Neuronal stem cell (in vitro differentiated cells): ENCODE measurements at regions not wholly inside any gene's neighbourhood (a gene's known extent, or its start where the extent isn't known, plus 50 kb on each side); places are given as distances from the start of the nearest gene placed in this dataset.

ENCODE experiments used
- DNase-seq: peaks from one replicate; pipeline ENCODE4 v3.0.0-alpha.2; 2013; ENCODE audit warnings: low spot score
- H2AFZ ChIP-seq: one replicate; pipeline ENCODE4 v1.6.1; 2013; ENCODE audit warnings: mild to moderate bottlenecking, low read length, inconsistent platforms
- H2AK5ac ChIP-seq: 2 replicates; pipeline ENCODE4 v1.6.1; 2013; ENCODE audit warnings: low read depth, mild to moderate bottlenecking, inconsistent platforms, low read length, moderate library complexity, mixed read lengths
- H2BK120ac ChIP-seq: 2 replicates; pipeline ENCODE4 v1.6.1; 2013; ENCODE audit warnings: low read depth, mild to moderate bottlenecking, inconsistent platforms, low read length, moderate library complexity, mixed read lengths
- H2BK12ac ChIP-seq: one replicate; pipeline ENCODE4 v1.6.1; 2013; ENCODE audit warnings: low read length, inconsistent platforms
- H2BK15ac ChIP-seq: 2 replicates; pipeline ENCODE4 v1.6.1; 2013; ENCODE audit warnings: mild to moderate bottlenecking, low read length, inconsistent platforms, mixed read lengths
- H2BK5ac ChIP-seq: one replicate; pipeline ENCODE4 v1.6.1; 2013; ENCODE audit warnings: inconsistent platforms, mild to moderate bottlenecking, low read length, moderate library complexity
- H3K14ac ChIP-seq: one replicate; pipeline ENCODE4 v1.6.1; 2013; ENCODE audit warnings: low read length, inconsistent platforms
- H3K18ac ChIP-seq: 2 replicates; pipeline ENCODE4 v1.6.1; 2013; ENCODE audit warnings: low read length, inconsistent platforms
- H3K23ac ChIP-seq: 2 replicates; pipeline ENCODE4 v1.6.1; 2013; ENCODE audit warnings: low read depth, mild to moderate bottlenecking, mixed read lengths, low read length, inconsistent platforms; ENCODE audit not compliant: poor library complexity
- H3K27ac ChIP-seq: replicated peaks from 3 replicates; pipeline ENCODE4 v1.5.1; 2013; ENCODE audit warnings: low read length, inconsistent platforms
- H3K27me3 ChIP-seq, 3 experiments: 2 replicates each; pipeline ENCODE4 v1.6.1; 2013; ENCODE audit warnings: low read length in 3 of 3, mild to moderate bottlenecking in 2 of 3, inconsistent platforms in 1 of 3, low read depth in 1 of 3, mixed read lengths in 1 of 3, moderate library complexity in 1 of 3; ENCODE audit not compliant: control insufficient read depth in 3 of 3, insufficient read depth in 3 of 3
- H3K36me3 ChIP-seq, 2 donors: replicated peaks in 1 of 2; 2 replicates each; pipeline ENCODE4 v1.6.1; 2013; ENCODE audit warnings: low read length in 2 of 2; ENCODE audit not compliant: control insufficient read depth in 2 of 2, insufficient read depth in 2 of 2
- H3K4ac ChIP-seq: 2 replicates; pipeline ENCODE4 v1.6.1; 2013; ENCODE audit warnings: inconsistent platforms, mild to moderate bottlenecking, low read length, moderate library complexity
- H3K4me1 ChIP-seq, 2 donors: 1 replicate in 1 of 2; 2 replicates in 1 of 2; pipeline ENCODE4 v1.6.1; 2013; ENCODE audit warnings: low read length in 2 of 2, low read depth in 1 of 2; ENCODE audit not compliant: control insufficient read depth in 2 of 2, insufficient read depth in 1 of 2
- H3K4me2 ChIP-seq: one replicate; pipeline ENCODE4 v1.6.1; 2013; ENCODE audit warnings: mild to moderate bottlenecking, low read length, inconsistent platforms; ENCODE audit not compliant: insufficient read depth, poor library complexity, severe bottlenecking
- H3K4me3 ChIP-seq, 2 donors: 2 replicates each; pipeline ENCODE4 v1.5.1; 2013; ENCODE audit warnings: low read length in 2 of 2, mild to moderate bottlenecking in 2 of 2, inconsistent platforms in 1 of 2, moderate library complexity in 1 of 2
- H3K79me1 ChIP-seq: one replicate; pipeline ENCODE4 v1.6.1; 2013; ENCODE audit warnings: low read depth, mild to moderate bottlenecking, inconsistent platforms, low read length, moderate library complexity
- H3K9ac ChIP-seq: one replicate; pipeline ENCODE4 v1.6.1; 2013; ENCODE audit warnings: mild to moderate bottlenecking, low read depth, low read length, inconsistent platforms; ENCODE audit not compliant: poor library complexity
- H3K9me3 ChIP-seq, 2 donors: replicated peaks in 1 of 2; 2 replicates each; pipeline versions ENCODE3 to v1.6.1; 2013; ENCODE audit warnings: low read length in 2 of 2, mild to moderate bottlenecking in 2 of 2, inconsistent platforms in 1 of 2, low read depth in 1 of 2, mixed read lengths in 1 of 2, moderate library complexity in 1 of 2; ENCODE audit not compliant: control insufficient read depth in 2 of 2, insufficient read depth in 1 of 2
- H4K8ac ChIP-seq: one replicate; pipeline ENCODE4 v1.6.1; 2013; ENCODE audit warnings: low read depth, mild to moderate bottlenecking, inconsistent platforms, low read length, moderate library complexity
- H4K91ac ChIP-seq: one replicate; pipeline ENCODE4 v1.6.1; 2013; ENCODE audit warnings: low read length, low read depth, mild to moderate bottlenecking, inconsistent platforms; ENCODE audit not compliant: poor library complexity
- WGBS, 2 donors: extraction: QIAGEN DNeasy Blood & Tissue Kit; methylation state at CpG; one replicate each; pipeline ENCODE4 v1.1.7; 2013; ENCODE audit warnings: missing lambda C conversion rate in 2 of 2, mixed read lengths in 1 of 2; ENCODE audit not compliant: insufficient read length in 2 of 2, insufficient replicate concordance in 1 of 2; ENCODE audit errors: extremely low coverage in 2 of 2; 5-methylcytosine and 5-hydroxymethylcytosine counted together

- no peak overlapping the region for H2AFZ ChIP-seq
- no peak overlapping the region for H3K27ac ChIP-seq
- H3K14ac ChIP-seq = no peak overlapping the region
- peaks cover 0 to 11% of the 10 kb centered on the region in 2 donors for H3K4me1 ChIP-seq
- H4K91ac ChIP-seq = no peak overlapping the region
- H3K9ac ChIP-seq = no peak overlapping the region
- no peak overlapping the region for H3K4ac ChIP-seq
- no peak overlapping the region for H2BK5ac ChIP-seq
- no peak overlapping the region for H3K4me2 ChIP-seq
- WGBS, 2 donors = no CpG with 5 or more reads among the region's 1 CpG
- no peaks in the 10 kb centered on the region for H3K9me3 ChIP-seq
- H2BK120ac ChIP-seq = no peak overlapping the region
- no peak overlapping the region for H2AK5ac ChIP-seq
- H4K8ac ChIP-seq = no peak overlapping the region
- H3K27me3 ChIP-seq = no peaks in the 10 kb centered on the region
- H3K36me3 ChIP-seq = no peaks in the 10 kb centered on the region
- no peaks in the 10 kb centered on the region for H3K79me1 ChIP-seq
- no peak overlapping the region for H2BK15ac ChIP-seq
- no peak overlapping the region for H2BK12ac ChIP-seq
- no peak for DNase-seq
- H3K23ac ChIP-seq = no peak overlapping the region
- H3K18ac ChIP-seq = no peak overlapping the region
- no peak overlapping the region for H3K4me3 ChIP-seq
Measured at GRCh38 chr4:19819737-19820136, 432.0 kb upstream of the SLIT2 start.

GRCh38 chr4:19809989-19810388 is 441.7 kb upstream of the SLIT2 start:
- DNase-seq = no peak
- WGBS, 2 donors = no CpG with 5 or more reads among the region's 1 CpG
- H3K27ac ChIP-seq = no peak overlapping the region

GRCh38 chr4:19807505-19807904 is 444.2 kb upstream of the SLIT2 start:
- no peak overlapping the region for H3K23ac ChIP-seq
- H3K27ac ChIP-seq = no peak overlapping the region

More at GRCh38 chr4:19809989-19810388, 441.7 kb upstream of the SLIT2 start:
- Histone ChIP-seq H2BK15ac (no peak overlapping the region), H3K79me1 (no peaks in the 10 kb centered on the region), H3K27me3 (no peaks in the 10 kb centered on the region), H3K9ac (no peak overlapping the region), H3K14ac (no peak overlapping the region), H3K23ac (no peak overlapping the region), H2BK120ac (no peak overlapping the region), H3K4ac (no peak overlapping the region), H3K4me2 (no peak overlapping the region), H2AFZ (no peak overlapping the region), H4K91ac (no peak overlapping the region), H3K4me1 (peaks cover 0 to 16% of the 10 kb centered on the region in 2 donors), H3K9me3 (no peaks in the 10 kb centered on the region), H3K4me3 (no peak overlapping the region), H2AK5ac (no peak overlapping the region), H2BK5ac (no peak overlapping the region), H3K18ac (no peak overlapping the region), H4K8ac (no peak overlapping the region), H3K36me3 (no peaks in the 10 kb centered on the region), H2BK12ac (no peak overlapping the region)

DNA sequence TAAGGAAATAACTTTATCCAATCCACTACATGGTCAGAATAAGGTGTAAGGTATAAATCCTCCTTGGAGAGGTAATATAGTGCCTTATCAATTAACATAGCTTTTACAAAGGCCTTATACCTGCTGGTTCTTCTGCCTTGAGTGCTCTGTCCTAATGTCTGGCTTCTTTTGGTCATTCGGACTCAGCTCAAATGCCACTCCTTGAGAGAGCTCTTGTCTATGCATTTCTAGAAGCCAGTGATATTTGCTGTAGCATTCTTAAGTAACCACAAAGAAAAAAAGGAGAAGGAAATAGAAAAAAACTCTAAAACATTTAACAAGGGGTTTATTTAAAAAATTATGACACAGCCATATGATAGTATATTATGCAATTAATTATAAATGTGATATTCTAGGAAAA is 444.8 kb upstream of the SLIT2 start:
- no peak overlapping the region for H3K23ac ChIP-seq
- H3K27me3 ChIP-seq = no peaks in the 10 kb centered on the region
- H2BK120ac ChIP-seq = no peak overlapping the region
- no peak overlapping the region for H2AFZ ChIP-seq
- H3K36me3 ChIP-seq = no peaks in the 10 kb centered on the region
- no peak overlapping the region for H3K18ac ChIP-seq
- no peak overlapping the region for H4K8ac ChIP-seq
- H3K27ac ChIP-seq = no peak overlapping the region
- H3K9ac ChIP-seq = no peak overlapping the region
- no peak overlapping the region for H3K4ac ChIP-seq
- H3K79me1 ChIP-seq = no peaks in the 10 kb centered on the region
- H2BK5ac ChIP-seq = no peak overlapping the region
- H3K9me3 ChIP-seq = no peaks in the 10 kb centered on the region
- H3K4me3 ChIP-seq = no peak overlapping the region
- H2AK5ac ChIP-seq = no peak overlapping the region
- H3K4me1 ChIP-seq = peaks cover 0 to 18% of the 10 kb centered on the region in 2 donors
- no CpG with 5 or more reads among the region's 1 CpG for WGBS, 2 donors
- no peak for DNase-seq
- no peak overlapping the region for H4K91ac ChIP-seq
- H2BK12ac ChIP-seq = no peak overlapping the region
- H3K14ac ChIP-seq = no peak overlapping the region
- H3K4me2 ChIP-seq = no peak overlapping the region
- H2BK15ac ChIP-seq = no peak overlapping the region

More at GRCh38 chr4:19807505-19807904, 444.2 kb upstream of the SLIT2 start:
- Histone ChIP-seq H3K4me2 (no peak overlapping the region), H3K9ac (no peak overlapping the region), H3K14ac (no peak overlapping the region), H4K8ac (no peak overlapping the region), H2BK15ac (no peak overlapping the region), H3K4me1 (peaks cover 0 to 18% of the 10 kb centered on the region in 2 donors), H2BK120ac (no peak overlapping the region), H3K4ac (no peak overlapping the region), H3K27me3 (no peaks in the 10 kb centered on the region), H2AK5ac (no peak overlapping the region), H4K91ac (no peak overlapping the region), H2AFZ (no peak overlapping the region), H3K36me3 (no peaks in the 10 kb centered on the region), H2BK12ac (no peak overlapping the region), H2BK5ac (no peak overlapping the region), H3K9me3 (no peaks in the 10 kb centered on the region), H3K4me3 (no peak overlapping the region), H3K79me1 (no peaks in the 10 kb centered on the region), H3K18ac (no peak overlapping the region)
- no CpG with 5 or more reads among the region's 2 CpGs for WGBS, 2 donors
- DNase-seq = no peak
